HEK293T (cell line): ENCODE measurements at regions not wholly inside any gene's neighbourhood (a gene's known extent, or its start where the extent isn't known, plus 50 kb on each side); places are given as distances from the start of the nearest gene placed in this dataset.

Source experiments
- ARNT ChIP-seq: fragments of 450-650 bp; IDR thresholded peaks from 2 replicates; pipeline ENCODE4 v1.6.1; 2017; ENCODE audit warnings: mild to moderate bottlenecking
- BHLHE40 ChIP-seq: fragments of 450-650 bp; IDR thresholded peaks from 2 replicates; pipeline ENCODE4 v1.6.1; 2016; ENCODE audit warnings: mild to moderate bottlenecking, moderate library complexity, borderline replicate concordance
- FOXA1 ChIP-seq: fragments of 450-650 bp; IDR thresholded peaks from 2 replicates; pipeline ENCODE4 v1.6.1; 2016; ENCODE audit warnings: mild to moderate bottlenecking
- FOXK2 ChIP-seq: fragments of 450-650 bp; IDR thresholded peaks from 2 replicates; pipeline ENCODE4 v1.6.1; 2016; ENCODE audit warnings: mild to moderate bottlenecking
- FOXM1 ChIP-seq: fragments of 450-650 bp; IDR thresholded peaks from 2 replicates; pipeline ENCODE4 v1.6.1; 2017; ENCODE audit warnings: mild to moderate bottlenecking, borderline replicate concordance
- HDGF ChIP-seq: fragments of 450-650 bp; IDR thresholded peaks from 2 replicates; pipeline ENCODE4 v1.6.1; 2017; ENCODE audit warnings: antibody characterized with exemption, borderline replicate concordance
- LEF1 ChIP-seq: fragments of 450-650 bp; IDR thresholded peaks from 2 replicates; pipeline ENCODE4 v1.6.1; 2017; ENCODE audit warnings: mild to moderate bottlenecking, borderline replicate concordance
- NFRKB ChIP-seq: fragments of 450-650 bp; IDR thresholded peaks from 2 replicates; pipeline ENCODE4 v1.6.1; 2016; ENCODE audit warnings: mild to moderate bottlenecking, moderate library complexity
- PKNOX1 ChIP-seq: fragments of 450-650 bp; IDR thresholded peaks from 2 replicates; pipeline ENCODE4 v1.6.1; 2016
- SP1 ChIP-seq: fragments of 450-650 bp; IDR thresholded peaks from 2 replicates; pipeline ENCODE4 v1.6.1; 2017
- SUZ12 ChIP-seq: fragments of 450-650 bp; IDR thresholded peaks from 2 replicates; pipeline ENCODE4 v1.6.1; 2016; ENCODE audit warnings: mild to moderate bottlenecking
- TARDBP ChIP-seq: fragments of 450-650 bp; IDR thresholded peaks from 2 replicates; pipeline ENCODE4 v1.6.1; 2016
- ZNF384 ChIP-seq: fragments of 450-650 bp; IDR thresholded peaks from 2 replicates; pipeline ENCODE4 v1.6.1; 2016

DNA sequence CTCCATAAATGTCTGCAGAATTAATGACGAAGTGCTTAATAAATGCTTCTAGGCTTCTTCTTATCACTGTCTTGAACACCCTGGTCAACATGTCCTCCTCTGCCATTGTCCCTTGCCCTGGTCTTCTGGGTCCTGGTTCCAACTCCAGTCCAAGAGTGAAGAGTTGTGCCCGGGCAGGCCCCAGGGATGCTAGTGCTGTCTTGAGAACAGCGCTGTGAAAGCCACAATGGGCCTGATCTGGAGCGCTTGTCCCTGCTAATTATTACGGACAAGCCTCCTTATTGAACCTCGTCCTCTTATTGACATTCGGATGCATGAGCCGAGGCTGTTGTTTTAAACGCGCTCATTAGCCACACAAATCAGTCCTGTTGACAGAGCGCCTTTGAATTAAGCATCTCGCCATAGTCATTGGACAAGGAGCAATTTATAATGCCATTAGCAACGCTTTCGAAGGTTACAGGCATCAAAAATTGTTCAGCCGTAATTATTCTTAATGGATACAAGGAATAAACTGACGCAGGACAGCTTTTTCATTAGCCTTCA is 211.6 kb upstream of the POU3F1 start:
- TF ChIP-seq FOXM1 (no peak), LEF1 (no peak), SP1 (no peak), BHLHE40 (no peak), FOXA1 (no peak), TARDBP (no peak), HDGF (no peak), ZNF384 (no peak), FOXK2 (no peak), SUZ12 (no peak), ARNT (no peak), NFRKB (no peak), PKNOX1 (no peak)
